ENCODE measurements at regions not wholly inside any gene's neighbourhood (a gene's known extent, or its start where the extent isn't known, plus 50 kb on each side); places are given as distances from the start of the nearest gene placed in this dataset.
"Not testable (repeated sequence)": the region's sequence is repeated elsewhere in the genome, so short reads cannot be mapped to it uniquely, and the experiment has no call there.

DNA sequence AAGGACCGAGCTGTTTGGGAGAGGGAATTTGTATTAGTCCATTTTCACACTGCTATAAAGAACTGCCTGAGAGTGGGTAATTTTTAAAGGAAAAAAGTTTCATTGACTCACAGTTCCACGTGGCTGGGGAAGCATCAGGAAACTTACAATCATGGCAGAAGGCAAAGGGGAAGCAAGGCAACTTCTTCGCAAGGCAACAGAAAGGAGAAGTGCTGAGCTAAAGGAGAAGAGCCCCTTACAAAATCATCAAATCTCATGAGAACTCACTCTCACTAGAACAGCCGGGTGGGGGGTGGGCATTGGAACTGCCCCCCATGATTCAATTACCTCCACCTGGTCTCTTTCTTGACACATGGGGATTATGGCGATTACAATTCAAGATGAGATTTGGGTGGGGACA lies 121.8 kb upstream of the SLC13A1 start:
- H3K4me2 ChIP-seq; DNase-seq (ENCODE audit: low read depth in 1 of 2, low spot score in 1 of 2); H3K4me1 ChIP-seq; H3K4me3 ChIP-seq; FAIRE-seq; H3K9me3 ChIP-seq; H3K27ac ChIP-seq; ATAC-seq; POLR2A ChIA-PET: not testable (repeated sequence)
- WGBS (ENCODE audit: missing lambda C conversion rate), result 24% methylated on average over 5 of the region's 5 CpGs
- CTCF ChIA-PET, result interaction anchor here (0.6 kb wide), 1 partner anchor 26 kb away, joined by 4 read pairs; no protein-coding TSS in a partner anchor

DNA sequence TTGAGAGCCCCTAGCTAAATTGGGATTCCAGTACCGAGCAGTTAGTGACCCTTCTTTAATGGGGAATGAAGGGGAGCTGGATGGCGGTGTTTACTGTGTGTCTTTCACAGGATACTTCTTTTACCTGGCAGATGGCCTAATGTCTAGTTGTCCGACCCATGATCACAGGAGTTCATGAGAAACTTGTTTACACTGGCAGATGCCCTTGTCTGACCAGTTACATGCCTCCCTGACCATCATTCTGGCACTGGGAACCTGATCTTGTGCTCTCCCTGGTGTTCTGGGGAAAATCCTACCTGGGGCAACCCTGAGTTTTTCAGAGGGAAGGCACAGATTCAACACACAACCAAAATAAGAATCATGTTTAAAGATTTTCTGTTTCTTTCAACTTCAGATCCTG lies 120.1 kb upstream of the SLC13A1 start:
- POLR2A ChIA-PET, result no interaction called here
- TF ChIP-seq RARB (CRISPR knock-in tag; IDR thresholded peaks at IDR 0.05) (no peak), RNF2 (IDR thresholded peaks at IDR 0.05; ENCODE audit: borderline replicate concordance, low read depth) (no peak), RAD21 (conservative IDR thresholded peaks at IDR 0.05 in 1 of 2, IDR thresholded peaks at IDR 0.05 in 1 of 2) (no peak), FOXS1 (CRISPR knock-in tag; IDR thresholded peaks at IDR 0.05) (no peak), SMC3 (IDR thresholded peaks at IDR 0.05) (no peak), ZNF302 (CRISPR knock-in tag; IDR thresholded peaks at IDR 0.05) (no peak), POLR2A (IDR thresholded peaks at IDR 0.05; ENCODE audit: low read length) (no peak), HDAC2 (IDR thresholded peaks at IDR 0.05) (no peak), SREBF2 (IDR thresholded peaks at IDR 0.05) (no peak), ZFP36 (IDR thresholded peaks at IDR 0.05; ENCODE audit: borderline replicate concordance, partially characterized antibody) (no peak), JUN (IDR thresholded peaks at IDR 0.05) (no peak), CHD4 (IDR thresholded peaks at IDR 0.05; ENCODE audit: borderline replicate concordance) (no peak), FOSL2 (IDR thresholded peaks at IDR 0.05) (no peak), FOSL2 (CRISPR knock-in tag; IDR thresholded peaks at IDR 0.05) (no peak), EHF (CRISPR knock-in tag; IDR thresholded peaks at IDR 0.05) (no peak)
- TF ChIP-seq, protein P1, sequence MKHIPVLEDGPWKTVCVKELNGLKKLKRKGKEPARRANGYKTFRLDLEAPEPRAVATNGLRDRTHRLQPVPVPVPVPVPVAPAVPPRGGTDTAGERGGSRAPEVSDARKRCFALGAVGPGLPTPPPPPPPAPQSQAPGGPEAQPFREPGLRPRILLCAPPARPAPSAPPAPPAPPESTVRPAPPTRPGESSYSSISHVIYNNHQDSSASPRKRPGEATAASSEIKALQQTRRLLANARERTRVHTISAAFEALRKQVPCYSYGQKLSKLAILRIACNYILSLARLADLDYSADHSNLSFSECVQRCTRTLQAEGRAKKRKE (CRISPR knock-in tag; IDR thresholded peaks at IDR 0.05; ENCODE audit: low read depth), result no peak
- TF ChIP-seq, protein P2, sequence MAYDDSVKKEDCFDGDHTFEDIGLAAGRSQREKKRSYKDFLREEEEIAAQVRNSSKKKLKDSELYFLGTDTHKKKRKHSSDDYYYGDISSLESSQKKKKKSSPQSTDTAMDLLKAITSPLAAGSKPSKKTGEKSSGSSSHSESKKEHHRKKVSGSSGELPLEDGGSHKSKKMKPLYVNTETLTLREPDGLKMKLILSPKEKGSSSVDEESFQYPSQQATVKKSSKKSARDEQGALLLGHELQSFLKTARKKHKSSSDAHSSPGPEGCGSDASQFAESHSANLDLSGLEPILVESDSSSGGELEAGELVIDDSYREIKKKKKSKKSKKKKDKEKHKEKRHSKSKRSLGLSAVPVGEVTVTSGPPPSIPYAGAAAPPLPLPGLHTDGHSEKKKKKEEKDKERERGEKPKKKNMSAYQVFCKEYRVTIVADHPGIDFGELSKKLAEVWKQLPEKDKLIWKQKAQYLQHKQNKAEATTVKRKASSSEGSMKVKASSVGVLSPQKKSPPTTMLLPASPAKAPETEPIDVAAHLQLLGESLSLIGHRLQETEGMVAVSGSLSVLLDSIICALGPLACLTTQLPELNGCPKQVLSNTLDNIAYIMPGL (CRISPR knock-in tag; IDR thresholded peaks at IDR 0.05; ENCODE audit: borderline replicate concordance), result no peak
- no peak for DNase-seq (ENCODE audit: low read depth in 1 of 2, low spot score in 1 of 2)
- FAIRE-seq, result no peak
- no peaks in the 10 kb centered on the region for H3K4me1 ChIP-seq
- H3K9me3 ChIP-seq, result no peaks in the 10 kb centered on the region
- H3K4me3 ChIP-seq, result no peak overlapping the region
- H3K4me2 ChIP-seq, result no peak overlapping the region
- H3K27ac ChIP-seq, result no peak overlapping the region
- CTCF ChIA-PET, result no interaction called here
- ATAC-seq, result no peak
- 5% methylated on average over 3 of the region's 3 CpGs for WGBS (ENCODE audit: missing lambda C conversion rate)

DNA sequence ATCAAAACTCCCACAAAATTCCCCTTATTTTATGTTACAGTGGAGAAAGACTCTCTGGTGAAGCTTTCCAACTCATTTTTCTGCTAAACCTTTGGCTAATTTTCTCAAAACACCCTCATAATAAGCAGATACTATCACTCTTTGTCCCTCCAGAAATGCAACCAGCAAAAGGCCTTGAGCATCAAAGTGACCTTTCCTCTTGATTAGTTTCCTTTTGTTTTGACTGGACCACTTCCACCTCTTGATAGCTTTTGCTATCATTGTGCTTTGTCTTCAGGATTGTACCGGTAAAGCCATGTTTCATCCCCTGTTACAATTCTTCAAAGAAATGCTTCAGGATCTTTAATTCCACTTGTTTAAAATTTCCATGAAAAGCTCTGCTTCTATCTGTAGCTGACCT lies 115.1 kb upstream of the SLC13A1 start:
- no peaks in the 10 kb centered on the region for H3K4me1 ChIP-seq
- TF ChIP-seq, protein P3, sequence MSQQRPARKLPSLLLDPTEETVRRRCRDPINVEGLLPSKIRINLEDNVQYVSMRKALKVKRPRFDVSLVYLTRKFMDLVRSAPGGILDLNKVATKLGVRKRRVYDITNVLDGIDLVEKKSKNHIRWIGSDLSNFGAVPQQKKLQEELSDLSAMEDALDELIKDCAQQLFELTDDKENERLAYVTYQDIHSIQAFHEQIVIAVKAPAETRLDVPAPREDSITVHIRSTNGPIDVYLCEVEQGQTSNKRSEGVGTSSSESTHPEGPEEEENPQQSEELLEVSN (IDR thresholded peaks at IDR 0.05; ENCODE audit: borderline replicate concordance, low read depth), result no peak
- H3K9me3 ChIP-seq, result no peaks in the 10 kb centered on the region
- no peak overlapping the region for H3K4me2 ChIP-seq
- H3K4me3 ChIP-seq, result no peak overlapping the region
- no peak overlapping the region for H3K27ac ChIP-seq
- WGBS (ENCODE audit: missing lambda C conversion rate), result 64% methylated on average over 1 of the region's 1 CpG
- no peak for FAIRE-seq
- no peak for ATAC-seq
- CTCF ChIA-PET, result interaction anchor here (0.6 to 1.2 kb wide), 2 partner anchors 9 to 1062 kb away, joined by 3 read pairs; no protein-coding TSS in a partner anchor
- DNase-seq (ENCODE audit: low read depth in 1 of 2, low spot score in 1 of 2), result no peak
- POLR2A ChIA-PET, result no interaction called here

Data from A549 (cell line).